Mucosa of descending colon (tissue), 3 donors: ENCODE measurements at regions not wholly inside any gene's neighbourhood (a gene's known extent, or its start where the extent isn't known, plus 50 kb on each side); places are given as distances from the start of the nearest gene placed in this dataset.

ENCODE experiments used
- ATAC-seq: fragments of 200-7000 bp; cut with Tn5 transposase; one replicate; pipeline ENCODE4 v1.9.1; 2020; ENCODE audit warnings: mild to moderate bottlenecking, moderate library complexity
- DNase-seq, 3 donors: peaks; one replicate each; pipeline ENCODE4 v3.0.0-alpha.2; 2020
- H3K36me3 ChIP-seq: fragments of 200-600 bp; one replicate; pipeline ENCODE4 v1.8.0; 2021; ENCODE audit warnings: low read depth, mild to moderate bottlenecking
- H3K4me1 ChIP-seq: fragments of 200-600 bp; one replicate; pipeline ENCODE4 v1.8.0; 2021; ENCODE audit warnings: low read depth, mild to moderate bottlenecking
- H3K4me3 ChIP-seq: fragments of 200-600 bp; one replicate; pipeline ENCODE4 v1.8.0; 2021; ENCODE audit warnings: mild to moderate bottlenecking
- H3K9me3 ChIP-seq: fragments of 200-600 bp; one replicate; pipeline ENCODE4 v1.8.0; 2021; ENCODE audit warnings: mild to moderate bottlenecking
- intact Hi-C, 2 donors: fragments of 100-400 bp; cut with DNase I in 1 of 2; cut with micrococcal nuclease in 1 of 2; formaldehyde crosslinking; loops; one replicate each; pipeline versions ENCODE4 v1.11.0 to v1.11.1; 2022; cut with DNase I, micrococcal nuclease
- TF ChIP-seq, protein P1 (sequence below): fragments of 200-600 bp; IDR thresholded peaks from one replicate; pipeline ENCODE4 v1.8.0; 2022; ENCODE audit warnings: antibody characterized with exemption, mild to moderate bottlenecking
- donor health status: DM: no; HTN: no; CAD: no; lungs with moderate emphysema.
- donor health status: DM: no; HTN: no; CAD: no.
- donor health status: DM: no; HTN: yes; CAD: no.

DNA sequence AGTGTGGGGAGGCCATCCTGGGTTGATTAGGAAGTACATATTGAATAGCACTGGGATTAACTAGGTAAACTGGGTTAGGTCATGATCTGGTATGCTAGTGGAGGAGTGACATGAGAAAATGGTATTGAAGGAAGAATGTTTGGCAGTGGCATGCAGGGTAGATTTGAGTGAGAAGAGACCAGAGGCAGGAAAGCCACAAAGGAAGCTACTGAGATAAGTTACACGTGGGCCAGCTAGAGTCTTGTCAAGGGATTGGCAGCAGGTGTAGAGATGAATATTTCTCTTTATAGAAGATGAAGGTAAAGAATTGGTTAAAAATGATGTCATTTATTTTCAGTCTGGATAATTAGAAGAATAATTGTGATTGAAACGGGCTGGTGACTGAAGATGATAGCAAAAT, 91.0 kb upstream of the TPRG1 start:
- no peak for ATAC-seq
- intact Hi-C loops: no loop called here
- TF ChIP-seq, protein P1, sequence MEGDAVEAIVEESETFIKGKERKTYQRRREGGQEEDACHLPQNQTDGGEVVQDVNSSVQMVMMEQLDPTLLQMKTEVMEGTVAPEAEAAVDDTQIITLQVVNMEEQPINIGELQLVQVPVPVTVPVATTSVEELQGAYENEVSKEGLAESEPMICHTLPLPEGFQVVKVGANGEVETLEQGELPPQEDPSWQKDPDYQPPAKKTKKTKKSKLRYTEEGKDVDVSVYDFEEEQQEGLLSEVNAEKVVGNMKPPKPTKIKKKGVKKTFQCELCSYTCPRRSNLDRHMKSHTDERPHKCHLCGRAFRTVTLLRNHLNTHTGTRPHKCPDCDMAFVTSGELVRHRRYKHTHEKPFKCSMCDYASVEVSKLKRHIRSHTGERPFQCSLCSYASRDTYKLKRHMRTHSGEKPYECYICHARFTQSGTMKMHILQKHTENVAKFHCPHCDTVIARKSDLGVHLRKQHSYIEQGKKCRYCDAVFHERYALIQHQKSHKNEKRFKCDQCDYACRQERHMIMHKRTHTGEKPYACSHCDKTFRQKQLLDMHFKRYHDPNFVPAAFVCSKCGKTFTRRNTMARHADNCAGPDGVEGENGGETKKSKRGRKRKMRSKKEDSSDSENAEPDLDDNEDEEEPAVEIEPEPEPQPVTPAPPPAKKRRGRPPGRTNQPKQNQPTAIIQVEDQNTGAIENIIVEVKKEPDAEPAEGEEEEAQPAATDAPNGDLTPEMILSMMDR: no peak
- Histone ChIP-seq H3K4me3 (no peak overlapping the region), H3K9me3 (no peaks in the 10 kb centered on the region), H3K36me3 (no peaks in the 10 kb centered on the region), H3K4me1 (no peaks in the 10 kb centered on the region)
- DNase-seq: no peak

DNA sequence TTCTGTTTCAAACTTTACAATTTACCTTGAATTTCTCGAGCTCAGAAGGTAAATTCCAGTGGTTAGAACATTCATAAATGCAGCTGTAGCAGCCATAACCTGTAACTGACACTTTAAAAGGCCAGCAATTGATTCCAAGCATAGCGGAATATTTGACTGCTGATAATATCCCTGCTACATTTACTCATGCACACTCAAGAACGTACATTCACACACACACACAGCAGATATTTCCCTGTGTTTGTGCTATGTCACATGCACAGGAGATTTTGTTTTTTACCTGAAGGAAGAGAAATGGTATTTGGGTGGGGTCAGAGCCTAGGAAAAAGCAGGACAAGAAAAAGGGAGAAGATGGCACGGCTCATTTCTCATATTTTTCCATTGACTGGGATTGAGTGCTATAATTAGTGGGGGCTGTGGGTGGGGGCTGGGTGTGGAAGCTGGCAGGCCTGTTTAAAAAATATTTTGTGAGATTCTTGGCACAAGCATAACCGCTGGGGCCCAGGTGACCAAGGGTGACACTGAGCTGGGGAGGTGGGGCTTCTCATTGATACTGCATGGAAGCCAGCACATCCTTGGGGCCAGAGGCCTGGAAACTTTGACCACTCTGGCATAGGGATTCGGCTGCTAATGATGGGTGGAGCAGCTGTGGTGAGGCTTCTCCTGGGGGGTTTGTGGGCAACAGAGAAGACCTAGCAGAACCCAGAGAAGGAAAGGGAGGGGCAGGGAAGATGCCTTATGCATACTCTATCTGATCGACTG, 88.9 kb upstream of the TPRG1 start:
- Histone ChIP-seq H3K36me3 (no peaks in the 10 kb centered on the region), H3K4me3 (no peak overlapping the region), H3K9me3 (no peaks in the 10 kb centered on the region), H3K4me1 (no peaks in the 10 kb centered on the region)
- ATAC-seq (no peak), DNase-seq (no peak)
- TF ChIP-seq, protein P1: no peak
- intact Hi-C loops: no loop called here

DNA sequence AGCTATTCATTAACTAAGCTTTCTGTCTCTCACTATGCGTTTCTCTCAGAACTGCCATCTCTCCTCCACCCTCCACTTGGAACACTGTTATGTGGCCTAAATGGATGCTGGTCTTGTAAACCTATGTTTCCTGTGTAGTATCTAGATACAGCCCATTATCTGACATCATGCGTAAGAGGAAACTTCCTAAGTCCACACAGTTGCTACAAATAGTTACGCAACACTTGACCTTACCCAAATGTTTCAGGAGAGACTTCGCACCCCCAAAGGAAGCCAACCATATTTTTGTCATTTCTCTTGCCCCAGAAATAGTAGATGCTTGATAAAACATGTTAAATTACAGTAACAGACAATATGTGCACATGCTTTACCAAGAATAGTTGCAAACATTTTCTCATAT, 87.2 kb upstream of the TPRG1 start:
- TF ChIP-seq, protein P1: no peak
- no peaks in the 10 kb centered on the region for H3K9me3 ChIP-seq
- ATAC-seq (no peak), DNase-seq (no peak)
- intact Hi-C loops: no loop called here
- H3K4me3 ChIP-seq: no peak overlapping the region
- no peaks in the 10 kb centered on the region for H3K4me1 ChIP-seq
- no peaks in the 10 kb centered on the region for H3K36me3 ChIP-seq

DNA sequence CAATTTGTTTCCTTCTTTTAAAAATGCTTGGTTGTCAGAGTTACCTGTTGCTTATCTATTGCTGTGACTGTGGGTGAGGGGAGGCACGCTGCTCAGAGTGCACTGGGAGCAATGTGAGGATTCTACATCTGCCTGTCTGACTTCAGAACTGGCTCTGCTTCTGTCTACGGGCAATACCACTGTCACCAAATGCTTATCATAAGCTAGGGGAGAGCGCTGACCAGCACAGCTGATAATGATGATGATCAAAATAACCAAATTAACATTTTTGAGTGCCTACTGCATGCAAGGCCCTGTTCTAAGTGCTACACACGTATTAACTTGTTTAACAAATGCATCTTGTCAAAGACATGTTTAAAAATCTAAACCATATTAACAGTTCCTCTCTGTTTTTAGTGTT, 79.2 kb upstream of the TPRG1 start:
- TF ChIP-seq, protein P1: no peak
- Histone ChIP-seq H3K4me3 (no peak overlapping the region), H3K4me1 (no peaks in the 10 kb centered on the region), H3K9me3 (no peaks in the 10 kb centered on the region), H3K36me3 (no peaks in the 10 kb centered on the region)
- ATAC-seq: no peak
- DNase-seq: no peak
- intact Hi-C loops: no loop called here

DNA sequence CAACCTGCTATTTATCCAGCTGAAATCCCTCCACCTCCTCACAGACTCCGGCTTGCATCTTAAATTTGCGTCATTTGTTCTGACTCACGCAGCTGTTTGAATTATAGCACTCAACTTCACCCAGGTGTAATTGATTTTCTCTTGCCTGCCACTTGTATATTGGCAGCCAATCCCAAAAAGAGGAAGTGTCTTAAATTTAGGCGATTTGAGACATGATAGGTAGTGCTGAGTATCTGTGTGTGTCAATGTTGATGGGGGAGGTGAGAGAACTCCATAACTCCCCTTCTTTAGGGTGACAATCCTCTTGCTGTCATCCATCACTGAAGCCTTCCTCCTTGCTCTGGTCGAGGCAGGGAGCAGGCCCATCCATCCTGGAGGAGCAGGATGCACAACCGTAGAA, 77.2 kb upstream of the TPRG1 start:
- TF ChIP-seq, protein P1: no peak
- no peak for DNase-seq
- Histone ChIP-seq H3K4me1 (no peaks in the 10 kb centered on the region), H3K36me3 (no peaks in the 10 kb centered on the region), H3K9me3 (no peaks in the 10 kb centered on the region), H3K4me3 (no peak overlapping the region)
- intact Hi-C loops: no loop called here
- ATAC-seq: no peak

DNA sequence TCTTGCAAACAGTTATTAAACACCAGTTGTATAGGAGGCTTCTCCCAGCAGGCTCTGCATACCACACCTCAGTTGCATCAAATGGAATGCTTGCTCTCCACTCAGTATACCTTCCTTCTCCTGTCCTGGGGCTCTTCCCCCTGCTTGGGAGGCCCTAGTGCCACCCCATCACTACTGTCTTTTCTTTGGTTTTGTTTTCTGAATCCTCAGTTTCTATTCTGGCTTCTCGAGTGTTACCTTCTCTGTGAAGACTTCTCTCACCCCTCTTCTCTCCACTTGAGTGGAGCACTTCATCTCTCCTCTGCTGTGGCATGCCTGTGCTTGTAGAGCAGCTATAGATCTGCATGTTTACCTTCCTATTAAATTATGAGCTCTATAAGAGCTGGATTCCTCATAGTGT, 75.7 kb upstream of the TPRG1 start:
- intact Hi-C loops: no loop called here
- Histone ChIP-seq H3K4me3 (no peak overlapping the region), H3K9me3 (no peaks in the 10 kb centered on the region), H3K36me3 (no peaks in the 10 kb centered on the region), H3K4me1 (no peaks in the 10 kb centered on the region)
- TF ChIP-seq, protein P1: no peak
- DNase-seq (no peak), ATAC-seq (no peak)
